Vagina (tissue), 2 donors: ENCODE measurements at regions not wholly inside any gene's neighbourhood (a gene's known extent, or its start where the extent isn't known, plus 50 kb on each side); places are given as distances from the start of the nearest gene placed in this dataset.
"Not testable (repeated sequence)": the region's sequence is repeated elsewhere in the genome, so short reads cannot be mapped to it uniquely, and the experiment has no call there.

Source experiments
- DNase-seq, 2 donors: peaks; one replicate each; pipeline ENCODE4 v3.0.0-alpha.2; 2017; ENCODE audit errors: extremely low spot score in 2 of 2
- H3K27ac ChIP-seq: fragments of 200-600 bp; sonication (generic); one replicate; pipeline ENCODE4 v1.5.1; 2019
- H3K27me3 ChIP-seq: fragments of 200-600 bp; sonication (generic); one replicate; pipeline ENCODE4 v1.5.1; 2019
- H3K36me3 ChIP-seq, 2 donors: fragments of 200-600 bp; sonication (generic); one replicate each; pipeline ENCODE4 v1.5.1; 2017 to 2019
- H3K4me1 ChIP-seq: fragments of 200-600 bp; sonication (generic); one replicate; pipeline ENCODE4 v1.5.1; 2019
- H3K4me3 ChIP-seq, 2 donors: fragments of 200-600 bp; sonication (generic); 1 replicate in 1 of 2; 2 replicates in 1 of 2; pipeline ENCODE4 v1.5.1; 2016 to 2019
- H3K9me3 ChIP-seq: fragments of 200-600 bp; sonication (generic); one replicate; pipeline ENCODE4 v1.5.1; 2019
- CTCF ChIP-seq, 3 experiments: fragments of 450-650 bp in 2 of 3; fragments of 200-600 bp in 1 of 3; sonication (generic) in 1 of 3; IDR thresholded peaks; one replicate each; pipeline ENCODE4 v1.5.1; 2017 to 2019; ENCODE audit warnings: antibody characterized with exemption in 3 of 3, mild to moderate bottlenecking in 2 of 3, moderate library complexity in 2 of 3
- POLR2A ChIP-seq, 2 donors: fragments of 450-650 bp; IDR thresholded peaks; one replicate each; pipeline ENCODE4 v1.6.1; 2017; ENCODE audit warnings: antibody characterized with exemption in 2 of 2, mild to moderate bottlenecking in 2 of 2, moderate library complexity in 2 of 2
- POLR2AphosphoS5 ChIP-seq, 2 donors: sonication (generic); formaldehyde crosslinking; IDR thresholded peaks; one replicate each; pipeline ENCODE4 v1.9.0; 2017; ENCODE audit warnings: antibody characterized with exemption in 2 of 2, mild to moderate bottlenecking in 2 of 2, low read depth in 1 of 2; ENCODE audit not compliant: insufficient read depth in 1 of 2
- intact Hi-C: fragments of 100-400 bp; cut with DNase I; formaldehyde crosslinking; loops from one replicate; pipeline ENCODE4 v1.15.1; 2023

- intact Hi-C loops = no loop called here
- Histone ChIP-seq H3K27ac (no peak overlapping the region), H3K36me3 (no peaks in the 10 kb centered on the region), H3K27me3 (no peaks in the 10 kb centered on the region), H3K9me3 (no peaks in the 10 kb centered on the region), H3K4me3 (no peak overlapping the region), H3K4me1 (no peaks in the 10 kb centered on the region)
- TF ChIP-seq CTCF (IDR thresholded peaks at IDR 0.05) = no peak
- no peak for TF ChIP-seq POLR2A (IDR thresholded peaks at IDR 0.05)
- no peak for DNase-seq
Observed at GRCh38 chr18:68176901-68177300, 538.0 kb downstream of the TMX3 start.

GRCh38 chr18:68172842-68173549 lies 541.9 kb downstream of the TMX3 start:
- no peaks in the 10 kb centered on the region for H3K4me1 ChIP-seq
- no peak overlapping the region for H3K4me3 ChIP-seq
- intact Hi-C loops = no loop called here
- no peak for TF ChIP-seq POLR2A (IDR thresholded peaks at IDR 0.05)
- TF ChIP-seq CTCF (IDR thresholded peaks at IDR 0.05) = no peak
- TF ChIP-seq POLR2AphosphoS5 (IDR thresholded peaks at IDR 0.05; ENCODE audit: insufficient read depth in 1 of 2, low read depth in 1 of 2) = no peak
- no peaks in the 10 kb centered on the region for H3K9me3 ChIP-seq
- no peaks in the 10 kb centered on the region for H3K27me3 ChIP-seq
- no peak for DNase-seq
- no peak overlapping the region for H3K27ac ChIP-seq
- no peaks in the 10 kb centered on the region for H3K36me3 ChIP-seq

- H3K36me3 ChIP-seq = no peaks in the 10 kb centered on the region
- no peak overlapping the region for H3K27ac ChIP-seq
- TF ChIP-seq POLR2A (IDR thresholded peaks at IDR 0.05) = no peak
- no peak for TF ChIP-seq POLR2AphosphoS5 (IDR thresholded peaks at IDR 0.05; ENCODE audit: insufficient read depth in 1 of 2, low read depth in 1 of 2)
- no peak for TF ChIP-seq CTCF (IDR thresholded peaks at IDR 0.05)
- H3K9me3 ChIP-seq = no peaks in the 10 kb centered on the region
- intact Hi-C loops = no loop called here
- H3K4me1 ChIP-seq = no peaks in the 10 kb centered on the region
- DNase-seq = no peak
- no peak overlapping the region for H3K4me3 ChIP-seq
- no peaks in the 10 kb centered on the region for H3K27me3 ChIP-seq
Observed at GRCh38 chr18:68164909-68165308, 550.0 kb downstream of the TMX3 start.

- H3K4me3 ChIP-seq, H3K36me3 ChIP-seq, H3K27ac ChIP-seq, H3K9me3 ChIP-seq, intact Hi-C loops, H3K27me3 ChIP-seq, H3K4me1 ChIP-seq, DNase-seq: not testable (repeated sequence)
Observed at GRCh38 chr18:68153821-68154220, 561.1 kb downstream of the TMX3 start.

- Histone ChIP-seq H3K27ac (no peak overlapping the region), H3K27me3 (no peaks in the 10 kb centered on the region), H3K9me3 (no peaks in the 10 kb centered on the region), H3K4me3 (no peak overlapping the region), H3K36me3 (no peaks in the 10 kb centered on the region), H3K4me1 (no peaks in the 10 kb centered on the region)
- TF ChIP-seq POLR2A (IDR thresholded peaks at IDR 0.05) (no peak), POLR2AphosphoS5 (IDR thresholded peaks at IDR 0.05; ENCODE audit: insufficient read depth in 1 of 2, low read depth in 1 of 2) (no peak), CTCF (IDR thresholded peaks at IDR 0.05) (no peak)
- intact Hi-C loops = no loop called here
- peak in 1 of 2 donors; percentile 77 for DNase-seq
Observed at GRCh38 chr18:68152770-68153169, 562.1 kb downstream of the TMX3 start.
